ENCODE measurements at regions not wholly inside any gene's neighbourhood (a gene's known extent, or its start where the extent isn't known, plus 50 kb on each side); places are given as distances from the start of the nearest gene placed in this dataset.

GRCh38 chr1:55276671-55277376, 61.7 kb upstream of the USP24 start:
- Histone ChIP-seq H3K27me3 (ENCODE audit: low read depth, low read length) (no peaks in the 10 kb centered on the region), H3K4me1 (ENCODE audit: low read length) (peaks cover 6% of the 10 kb centered on the region; the same call in 1 of the 2 replicates), H3K36me3 (replicated peaks; ENCODE audit: low read depth, low read length) (no peaks in the 10 kb centered on the region), H2AFZ (ENCODE audit: low read depth, low read length) (no peak overlapping the region), H3K9ac (ENCODE audit: low read length) (no peak overlapping the region), H3K4me3 (ENCODE audit: low read length) (no peak overlapping the region), H3K79me2 (ENCODE audit: low read length) (no peaks in the 10 kb centered on the region), H3K9me3 (ENCODE audit: insufficient read depth, low read length) (no peaks in the 10 kb centered on the region), H3K27ac (ENCODE audit: low read length) (no peak overlapping the region), H3K4me2 (ENCODE audit: low read length) (peak overlapping the region; percentile 68), H4K20me1 (ENCODE audit: insufficient read depth, low read length) (no peaks in the 10 kb centered on the region)
- no peak for TF ChIP-seq CTCF (IDR thresholded peaks at IDR 0.05; ENCODE audit: low read depth, low read length)
- no peak for TF ChIP-seq EZH2phosphoT487 (IDR thresholded peaks at IDR 0.05; ENCODE audit: low read depth)

- Histone ChIP-seq H3K9me3 (ENCODE audit: insufficient read depth, low read length) (no peaks in the 10 kb centered on the region), H3K36me3 (replicated peaks; ENCODE audit: low read depth, low read length) (no peaks in the 10 kb centered on the region), H3K9ac (ENCODE audit: low read length) (no peak overlapping the region), H3K4me3 (ENCODE audit: low read length) (no peak overlapping the region), H3K4me1 (ENCODE audit: low read length) (peaks cover 6% of the 10 kb centered on the region; the same call in 1 of the 2 replicates), H4K20me1 (ENCODE audit: insufficient read depth, low read length) (no peaks in the 10 kb centered on the region), H3K4me2 (ENCODE audit: low read length) (no peak overlapping the region), H2AFZ (ENCODE audit: low read depth, low read length) (no peak overlapping the region), H3K27me3 (ENCODE audit: low read depth, low read length) (no peaks in the 10 kb centered on the region), H3K79me2 (ENCODE audit: low read length) (no peaks in the 10 kb centered on the region), H3K27ac (ENCODE audit: low read length) (no peak overlapping the region)
- no peak for TF ChIP-seq EZH2phosphoT487 (IDR thresholded peaks at IDR 0.05; ENCODE audit: low read depth)
- TF ChIP-seq CTCF (IDR thresholded peaks at IDR 0.05; ENCODE audit: low read depth, low read length): no peak
These were observed 60.8 kb upstream of the USP24 start for GRCh38 chr1:55275941-55276341.

GRCh38 chr1:55275151-55275748, 60.1 kb upstream of the USP24 start:
- H3K27ac ChIP-seq (ENCODE audit: low read length): no peak overlapping the region
- H3K36me3 ChIP-seq (replicated peaks; ENCODE audit: low read depth, low read length): no peaks in the 10 kb centered on the region
- no peak overlapping the region for H3K9ac ChIP-seq (ENCODE audit: low read length)
- peaks cover 6% of the 10 kb centered on the region; the same call in 1 of the 2 replicates for H3K4me1 ChIP-seq (ENCODE audit: low read length)
- no peaks in the 10 kb centered on the region for H3K79me2 ChIP-seq (ENCODE audit: low read length)
- H3K4me2 ChIP-seq (ENCODE audit: low read length): no peak overlapping the region
- H2AFZ ChIP-seq (ENCODE audit: low read depth, low read length): no peak overlapping the region
- no peak overlapping the region for H3K4me3 ChIP-seq (ENCODE audit: low read length)
- H3K9me3 ChIP-seq (ENCODE audit: insufficient read depth, low read length): no peaks in the 10 kb centered on the region
- no peaks in the 10 kb centered on the region for H4K20me1 ChIP-seq (ENCODE audit: insufficient read depth, low read length)
- no peaks in the 10 kb centered on the region for H3K27me3 ChIP-seq (ENCODE audit: low read depth, low read length)
- TF ChIP-seq CTCF (IDR thresholded peaks at IDR 0.05; ENCODE audit: low read depth, low read length) (no peak), EZH2phosphoT487 (IDR thresholded peaks at IDR 0.05; ENCODE audit: low read depth) (no peak)

- Histone ChIP-seq H3K27ac (ENCODE audit: low read length) (no peak overlapping the region), H3K79me2 (ENCODE audit: low read length) (no peaks in the 10 kb centered on the region), H3K36me3 (replicated peaks; ENCODE audit: low read depth, low read length) (no peaks in the 10 kb centered on the region), H3K4me2 (ENCODE audit: low read length) (no peak overlapping the region), H2AFZ (ENCODE audit: low read depth, low read length) (no peak overlapping the region), H3K4me3 (ENCODE audit: low read length) (no peak overlapping the region), H3K9me3 (ENCODE audit: insufficient read depth, low read length) (no peaks in the 10 kb centered on the region), H3K27me3 (ENCODE audit: low read depth, low read length) (no peaks in the 10 kb centered on the region), H3K9ac (ENCODE audit: low read length) (no peak overlapping the region), H3K4me1 (ENCODE audit: low read length) (peaks cover 6% of the 10 kb centered on the region; the same call in 1 of the 2 replicates), H4K20me1 (ENCODE audit: insufficient read depth, low read length) (no peaks in the 10 kb centered on the region)
- no peak for TF ChIP-seq CTCF (IDR thresholded peaks at IDR 0.05; ENCODE audit: low read depth, low read length)
- no peak for TF ChIP-seq EZH2phosphoT487 (IDR thresholded peaks at IDR 0.05; ENCODE audit: low read depth)
These were observed 57.8 kb upstream of the USP24 start for GRCh38 chr1:55272994-55273393.

All from OCI-LY3 (cell line).